OCI-LY3 (cell line): ENCODE measurements at regions not wholly inside any gene's neighbourhood (a gene's known extent, or its start where the extent isn't known, plus 50 kb on each side); places are given as distances from the start of the nearest gene placed in this dataset.

Experiments used
- H2AFZ ChIP-seq: fragments of 200-600, 300-600 bp; shearing (Covaris generic); 2 replicates; pipeline ENCODE4 v1.6.0; 2014; ENCODE audit warnings: antibody characterized with exemption, low read depth, low read length
- H3K27ac ChIP-seq: fragments of 200-600, 300-600 bp; sonication (generic); 2 replicates; pipeline ENCODE4 v1.5.1; 2014; ENCODE audit warnings: mild to moderate bottlenecking, low read length, moderate library complexity, mixed read lengths
- H3K27me3 ChIP-seq: fragments of 200-600, 300-600 bp; sonication (generic); 2 replicates; pipeline ENCODE4 v1.6.1; 2014; ENCODE audit warnings: low read depth, low read length, mixed read lengths
- H3K36me3 ChIP-seq: fragments of 200-600, 300-600 bp; sonication (generic); replicated peaks from 2 replicates; pipeline ENCODE3; 2014; ENCODE audit warnings: low read depth, low read length, mixed read lengths
- H3K4me1 ChIP-seq: fragments of 300-600, 200-600 bp; sonication (generic); 2 replicates; pipeline ENCODE4 v1.6.1; 2014; ENCODE audit warnings: low read length, mixed read lengths
- H3K4me2 ChIP-seq: fragments of 200-600, 300-600 bp; sonication (generic); 2 replicates; pipeline ENCODE4 v1.6.1; 2014; ENCODE audit warnings: low read length, mixed read lengths
- H3K4me3 ChIP-seq: fragments of 300-600, 200-600 bp; sonication (generic); 2 replicates; pipeline ENCODE4 v1.5.1; 2014; ENCODE audit warnings: antibody characterized with exemption, mild to moderate bottlenecking, low read length, moderate library complexity
- H3K79me2 ChIP-seq: fragments of 300-600, 200-600 bp; shearing (Covaris generic); 2 replicates; pipeline ENCODE4 v1.6.1; 2014; ENCODE audit warnings: mild to moderate bottlenecking, low read length, mixed read lengths
- H3K9ac ChIP-seq: fragments of 300-600, 200-600 bp; shearing (Covaris generic); 2 replicates; pipeline ENCODE4 v1.6.0; 2014; ENCODE audit warnings: mild to moderate bottlenecking, low read length, moderate library complexity
- H3K9me3 ChIP-seq: fragments of 200-600, 300-600 bp; shearing (Covaris generic); 2 replicates; pipeline ENCODE4 v1.6.1; 2014; ENCODE audit warnings: low read length, mixed read lengths; ENCODE audit not compliant: insufficient read depth
- H4K20me1 ChIP-seq: fragments of 200-600, 300-600 bp; sonication (generic); 2 replicates; pipeline ENCODE4 v1.6.1; 2016; ENCODE audit warnings: low read length, mixed read lengths; ENCODE audit not compliant: insufficient read depth
- CTCF ChIP-seq: fragments of 200-600, 300-600 bp; sonication (generic); IDR thresholded peaks from 2 replicates; pipeline ENCODE4 v1.5.1; 2014; ENCODE audit warnings: antibody characterized with exemption, low read length, low read depth
- EZH2phosphoT487 ChIP-seq: fragments of 200-600 bp; shearing (Covaris generic); IDR thresholded peaks from 2 replicates; pipeline ENCODE4 v1.6.1; 2018; ENCODE audit warnings: antibody characterized with exemption, mixed run types, low read depth

GRCh38 chr14:98323836-98324235 is 948.2 kb downstream of the BCL11B start:
- no peak for TF ChIP-seq CTCF
- TF ChIP-seq EZH2phosphoT487: no peak
- H3K4me1 ChIP-seq: peaks cover 8% of the 10 kb centered on the region
- H4K20me1 ChIP-seq: no peaks in the 10 kb centered on the region
- no peak overlapping the region for H3K4me2 ChIP-seq
- H3K9me3 ChIP-seq: peaks cover 6% of the 10 kb centered on the region
- H3K36me3 ChIP-seq: peaks cover 5% of the 10 kb centered on the region
- no peak overlapping the region for H3K4me3 ChIP-seq
- no peak overlapping the region for H2AFZ ChIP-seq
- H3K79me2 ChIP-seq: no peaks in the 10 kb centered on the region
- H3K9ac ChIP-seq: no peak overlapping the region
- H3K27ac ChIP-seq: no peak overlapping the region
- H3K27me3 ChIP-seq: no peaks in the 10 kb centered on the region

GRCh38 chr14:98325761-98326160 is 946.2 kb downstream of the BCL11B start:
- Histone ChIP-seq H3K4me1 (peaks cover 8% of the 10 kb centered on the region), H3K27me3 (no peaks in the 10 kb centered on the region), H3K79me2 (no peaks in the 10 kb centered on the region), H2AFZ (no peak overlapping the region), H3K27ac (no peak overlapping the region), H4K20me1 (no peaks in the 10 kb centered on the region), H3K4me3 (no peak overlapping the region), H3K36me3 (peaks cover 2% of the 10 kb centered on the region), H3K4me2 (no peak overlapping the region), H3K9ac (no peak overlapping the region), H3K9me3 (peaks cover 9% of the 10 kb centered on the region; the same call in 1 of the 2 replicates)
- no peak for TF ChIP-seq CTCF

GRCh38 chr14:98328496-98328895 is 943.5 kb downstream of the BCL11B start:
- TF ChIP-seq CTCF (no peak), EZH2phosphoT487 (no peak)
- Histone ChIP-seq H3K79me2 (no peaks in the 10 kb centered on the region), H4K20me1 (no peaks in the 10 kb centered on the region), H3K4me3 (no peak overlapping the region), H3K27ac (no peak overlapping the region), H3K9ac (no peak overlapping the region), H3K36me3 (no peaks in the 10 kb centered on the region), H3K4me1 (peaks cover 8% of the 10 kb centered on the region), H3K27me3 (no peaks in the 10 kb centered on the region), H2AFZ (no peak overlapping the region), H3K9me3 (peaks cover 13% of the 10 kb centered on the region), H3K4me2 (no peak overlapping the region)

GRCh38 chr14:98334186-98334585 is 937.8 kb downstream of the BCL11B start:
- no peak overlapping the region for H2AFZ ChIP-seq
- no peaks in the 10 kb centered on the region for H3K27me3 ChIP-seq
- no peak overlapping the region for H3K4me3 ChIP-seq
- H3K36me3 ChIP-seq: no peaks in the 10 kb centered on the region
- TF ChIP-seq CTCF (no peak), EZH2phosphoT487 (no peak)
- H3K27ac ChIP-seq: no peak overlapping the region
- H4K20me1 ChIP-seq: no peaks in the 10 kb centered on the region
- no peaks in the 10 kb centered on the region for H3K79me2 ChIP-seq
- peaks cover 14% of the 10 kb centered on the region; the same call in 1 of the 2 replicates for H3K9me3 ChIP-seq
- no peaks in the 10 kb centered on the region for H3K4me1 ChIP-seq
- H3K4me2 ChIP-seq: no peak overlapping the region
- no peak overlapping the region for H3K9ac ChIP-seq
